Hepatocyte (in vitro differentiated cells): ENCODE measurements at regions not wholly inside any gene's neighbourhood (a gene's known extent, or its start where the extent isn't known, plus 50 kb on each side); places are given as distances from the start of the nearest gene placed in this dataset.

ENCODE experiments used
- CTCF ChIP-seq: fragments of 200-600 bp; sonication (generic); IDR thresholded peaks from 2 replicates; pipeline ENCODE4 v1.5.1; 2016; ENCODE audit warnings: antibody characterized with exemption, mild to moderate bottlenecking; ENCODE audit not compliant: poor library complexity
- EZH2 ChIP-seq: fragments of 200-600 bp; sonication (generic); IDR thresholded peaks from 2 replicates; pipeline ENCODE4 v1.6.1; 2016; ENCODE audit warnings: antibody characterized with exemption, mild to moderate bottlenecking, borderline replicate concordance
- EZH2phosphoT487 ChIP-seq: fragments of 200-600 bp; sonication (generic); IDR thresholded peaks from one replicate; pipeline ENCODE4 v1.6.1; 2018; ENCODE audit warnings: antibody characterized with exemption, mild to moderate bottlenecking, low read depth, moderate library complexity; ENCODE audit not compliant: unreplicated experiment, severe bottlenecking

GRCh38 chr2:139773720-139774277 is 993.6 kb upstream of the NXPH2 start:
- TF ChIP-seq CTCF (no peak), EZH2 (no peak), EZH2phosphoT487 (no peak)
